ENCODE measurements at regions not wholly inside any gene's neighbourhood (a gene's known extent, or its start where the extent isn't known, plus 50 kb on each side); places are given as distances from the start of the nearest gene placed in this dataset.

- TF ChIP-seq POLR2AphosphoS5 (IDR thresholded peaks at IDR 0.05): no peak
- TF ChIP-seq CTCF (IDR thresholded peaks at IDR 0.05): no peak
- no peak for TF ChIP-seq EP300 (IDR thresholded peaks at IDR 0.05; ENCODE audit: low read depth)
Measured at GRCh38 chr17:74002241-74002640, 201.2 kb upstream of the RPL38 start.

All from transverse colon (tissue), 4 donors.